ENCODE measurements at regions not wholly inside any gene's neighbourhood (a gene's known extent, or its start where the extent isn't known, plus 50 kb on each side); places are given as distances from the start of the nearest gene placed in this dataset.

DNA sequence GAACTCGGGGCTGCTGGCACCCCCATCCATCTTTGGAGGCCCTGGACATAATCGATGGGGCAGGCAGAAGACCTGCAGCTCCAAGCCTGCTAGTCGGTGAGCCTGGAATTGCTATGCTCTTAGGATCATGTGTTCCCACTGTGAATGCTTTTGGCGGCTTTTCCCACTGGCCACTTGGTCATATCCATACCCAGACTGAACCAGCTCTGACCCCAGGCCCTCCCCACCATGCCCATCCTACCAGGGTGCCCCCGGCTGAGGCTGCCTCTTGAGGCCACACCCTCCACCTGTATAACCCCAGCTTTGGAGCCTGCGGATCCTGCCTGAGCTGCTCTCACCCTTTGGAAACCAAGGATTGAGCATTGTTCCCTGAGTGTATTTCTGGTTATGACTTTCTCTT, 113.5 kb downstream of the TENT4A start:
- TF ChIP-seq, protein P1, sequence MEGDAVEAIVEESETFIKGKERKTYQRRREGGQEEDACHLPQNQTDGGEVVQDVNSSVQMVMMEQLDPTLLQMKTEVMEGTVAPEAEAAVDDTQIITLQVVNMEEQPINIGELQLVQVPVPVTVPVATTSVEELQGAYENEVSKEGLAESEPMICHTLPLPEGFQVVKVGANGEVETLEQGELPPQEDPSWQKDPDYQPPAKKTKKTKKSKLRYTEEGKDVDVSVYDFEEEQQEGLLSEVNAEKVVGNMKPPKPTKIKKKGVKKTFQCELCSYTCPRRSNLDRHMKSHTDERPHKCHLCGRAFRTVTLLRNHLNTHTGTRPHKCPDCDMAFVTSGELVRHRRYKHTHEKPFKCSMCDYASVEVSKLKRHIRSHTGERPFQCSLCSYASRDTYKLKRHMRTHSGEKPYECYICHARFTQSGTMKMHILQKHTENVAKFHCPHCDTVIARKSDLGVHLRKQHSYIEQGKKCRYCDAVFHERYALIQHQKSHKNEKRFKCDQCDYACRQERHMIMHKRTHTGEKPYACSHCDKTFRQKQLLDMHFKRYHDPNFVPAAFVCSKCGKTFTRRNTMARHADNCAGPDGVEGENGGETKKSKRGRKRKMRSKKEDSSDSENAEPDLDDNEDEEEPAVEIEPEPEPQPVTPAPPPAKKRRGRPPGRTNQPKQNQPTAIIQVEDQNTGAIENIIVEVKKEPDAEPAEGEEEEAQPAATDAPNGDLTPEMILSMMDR (IDR thresholded peaks at IDR 0.05): no peak
- no peak for TF ChIP-seq ZFX (IDR thresholded peaks at IDR 0.05; ENCODE audit: borderline replicate concordance)
